OCI-LY1 (cell line): ENCODE measurements at regions not wholly inside any gene's neighbourhood (a gene's known extent, or its start where the extent isn't known, plus 50 kb on each side); places are given as distances from the start of the nearest gene placed in this dataset.

Experiments
- H2AFZ ChIP-seq: fragments of 200-600 bp; sonication (generic), shearing (Covaris generic); 2 replicates; pipeline ENCODE4 v1.6.0; 2014; ENCODE audit warnings: antibody characterized with exemption, mild to moderate bottlenecking, low read length
- H3F3A ChIP-seq: fragments of 200-600 bp; sonication (generic), shearing (Covaris generic); 2 replicates; pipeline ENCODE4 v1.6.0; 2014; ENCODE audit warnings: mild to moderate bottlenecking, antibody characterized with exemption, low read length, moderate library complexity; ENCODE audit not compliant: insufficient read depth
- H3K27ac ChIP-seq: fragments of 200-600 bp; sonication (generic); 2 replicates; pipeline ENCODE4 v1.5.1; 2014; ENCODE audit warnings: low read length, mixed run types, mild to moderate bottlenecking, low read depth; ENCODE audit not compliant: poor library complexity, severe bottlenecking
- H3K27me3 ChIP-seq: fragments of 200-600 bp; sonication (generic); 2 replicates; pipeline ENCODE4 v1.6.0; 2014; ENCODE audit warnings: antibody characterized with exemption, mild to moderate bottlenecking, low read length, moderate library complexity; ENCODE audit not compliant: insufficient read depth
- H3K36me3 ChIP-seq: fragments of 200-600 bp; sonication (generic); 2 replicates; pipeline ENCODE4 v1.6.1; 2014; ENCODE audit warnings: mild to moderate bottlenecking, antibody characterized with exemption, low read length, moderate library complexity, mixed read lengths; ENCODE audit not compliant: insufficient read depth
- H3K4me1 ChIP-seq: fragments of 200-600 bp; sonication (generic); 2 replicates; pipeline ENCODE4 v1.5.1; 2014; ENCODE audit warnings: mild to moderate bottlenecking, low read length, moderate library complexity; ENCODE audit not compliant: insufficient read depth, severe bottlenecking
- H3K4me2 ChIP-seq: fragments of 200-600 bp; sonication (generic), shearing (Covaris generic); 2 replicates; pipeline ENCODE4 v1.6.1; 2014; ENCODE audit warnings: low read length
- H3K4me3 ChIP-seq: fragments of 200-600 bp; sonication (generic); 2 replicates; pipeline ENCODE4 v1.5.1; 2014; ENCODE audit warnings: low read length, low read depth, mild to moderate bottlenecking, mixed read lengths; ENCODE audit not compliant: poor library complexity, severe bottlenecking
- H3K79me2 ChIP-seq: fragments of 200-600 bp; shearing (Covaris generic); 2 replicates; pipeline ENCODE4 v1.6.1; 2016; ENCODE audit warnings: mixed run types, low read length, mixed read lengths; ENCODE audit not compliant: insufficient read depth
- H3K9ac ChIP-seq: fragments of 200-600 bp; sonication (generic), shearing (Covaris generic); 2 replicates; pipeline ENCODE4 v1.6.1; 2014; ENCODE audit warnings: mild to moderate bottlenecking, low read length, mixed read lengths
- H3K9me2 ChIP-seq: fragments of 200-600 bp; sonication (generic), shearing (Covaris generic); 2 replicates; pipeline ENCODE4 v1.6.1; 2014; ENCODE audit warnings: low read depth, mild to moderate bottlenecking, low read length, mixed read lengths
- H3K9me3 ChIP-seq: fragments of 200-600 bp; shearing (Covaris generic); 2 replicates; pipeline ENCODE4 v1.6.1; 2014; ENCODE audit warnings: low read length, mixed read lengths
- H4K20me1 ChIP-seq: fragments of 200-600 bp; sonication (generic), shearing (Covaris generic); 2 replicates; pipeline ENCODE4 v1.6.0; 2016; ENCODE audit warnings: mild to moderate bottlenecking, low read length; ENCODE audit not compliant: insufficient read depth
- CTCF ChIP-seq: fragments of 200-600 bp; sonication (generic), shearing (Covaris generic); IDR thresholded peaks from 2 replicates; pipeline ENCODE4 v1.5.1; 2017; ENCODE audit warnings: mild to moderate bottlenecking, antibody characterized with exemption, low read length, moderate library complexity, mixed read lengths
- EZH2 ChIP-seq: fragments of 200-600 bp; sonication (generic), shearing (Covaris generic); IDR thresholded peaks from 2 replicates; pipeline ENCODE4 v1.8.0; 2017; ENCODE audit warnings: borderline replicate concordance, mixed run types, mild to moderate bottlenecking, antibody characterized with exemption, low read length, moderate library complexity, mixed read lengths

- TF ChIP-seq CTCF (no peak), EZH2 (no peak)
- no peak overlapping the region for H3K9ac ChIP-seq
- H3K27me3 ChIP-seq: no peaks in the 10 kb centered on the region
- H3K9me2 ChIP-seq: no peaks in the 10 kb centered on the region
- H3K4me2 ChIP-seq: no peak overlapping the region
- H3K4me1 ChIP-seq: no peaks in the 10 kb centered on the region
- no peaks in the 10 kb centered on the region for H3K9me3 ChIP-seq
- H3K79me2 ChIP-seq: no peaks in the 10 kb centered on the region
- no peaks in the 10 kb centered on the region for H3F3A ChIP-seq
- H3K4me3 ChIP-seq: no peak overlapping the region
- H3K36me3 ChIP-seq: no peaks in the 10 kb centered on the region
- no peak overlapping the region for H2AFZ ChIP-seq
- no peaks in the 10 kb centered on the region for H4K20me1 ChIP-seq
- H3K27ac ChIP-seq: no peak overlapping the region
These were observed 143.5 kb upstream of the HNRNPU start for GRCh38 chr1:245007852-245008251.

DNA sequence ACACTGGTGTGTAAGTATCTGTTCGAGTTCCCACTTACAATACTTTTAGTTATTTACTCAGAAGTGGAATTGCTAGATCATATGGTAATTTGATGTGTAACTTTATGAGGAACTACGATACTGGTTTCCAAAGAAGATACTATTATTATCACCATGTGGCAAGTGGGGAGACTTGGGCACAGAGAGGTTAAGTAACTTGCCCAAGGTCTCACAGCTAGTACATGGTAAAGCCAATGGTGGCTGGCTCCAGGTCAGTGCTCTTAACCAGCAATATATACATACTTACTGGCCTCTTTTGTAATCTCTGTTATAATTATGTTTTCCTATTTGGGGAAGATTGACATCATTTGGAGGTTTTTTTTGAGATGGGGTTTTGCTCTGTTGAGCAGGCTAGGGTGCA is 138.9 kb upstream of the HNRNPU start:
- Histone ChIP-seq H3K4me2 (no peak overlapping the region), H3K36me3 (no peaks in the 10 kb centered on the region), H3K27me3 (no peaks in the 10 kb centered on the region; the same call in 1 of the 2 replicates), H3K4me3 (no peak overlapping the region), H3K9me2 (no peaks in the 10 kb centered on the region), H4K20me1 (no peaks in the 10 kb centered on the region), H2AFZ (no peak overlapping the region), H3K79me2 (no peaks in the 10 kb centered on the region), H3K9me3 (no peaks in the 10 kb centered on the region), H3K9ac (no peak overlapping the region), H3K27ac (no peak overlapping the region), H3K4me1 (no peaks in the 10 kb centered on the region), H3F3A (no peaks in the 10 kb centered on the region)
- TF ChIP-seq EZH2: no peak
- no peak for TF ChIP-seq CTCF

- H3K4me1 ChIP-seq: no peaks in the 10 kb centered on the region
- H3K9ac ChIP-seq: no peak overlapping the region
- H2AFZ ChIP-seq: no peak overlapping the region
- no peaks in the 10 kb centered on the region for H3K9me2 ChIP-seq
- H3K79me2 ChIP-seq: no peaks in the 10 kb centered on the region
- no peaks in the 10 kb centered on the region for H4K20me1 ChIP-seq
- TF ChIP-seq EZH2 (no peak), CTCF (no peak)
- no peak overlapping the region for H3K27ac ChIP-seq
- no peak overlapping the region for H3K4me2 ChIP-seq
- no peak overlapping the region for H3K4me3 ChIP-seq
- no peaks in the 10 kb centered on the region; the same call in 1 of the 2 replicates for H3K27me3 ChIP-seq
- H3K36me3 ChIP-seq: no peaks in the 10 kb centered on the region
- H3K9me3 ChIP-seq: no peaks in the 10 kb centered on the region
- H3F3A ChIP-seq: no peaks in the 10 kb centered on the region
These were observed 136.9 kb upstream of the HNRNPU start for GRCh38 chr1:245001252-245001651.
